ENCODE measurements at regions not wholly inside any gene's neighbourhood (a gene's known extent, or its start where the extent isn't known, plus 50 kb on each side); places are given as distances from the start of the nearest gene placed in this dataset.
"Not testable (repeated sequence)": the region's sequence is repeated elsewhere in the genome, so short reads cannot be mapped to it uniquely, and the experiment has no call there.

DNA sequence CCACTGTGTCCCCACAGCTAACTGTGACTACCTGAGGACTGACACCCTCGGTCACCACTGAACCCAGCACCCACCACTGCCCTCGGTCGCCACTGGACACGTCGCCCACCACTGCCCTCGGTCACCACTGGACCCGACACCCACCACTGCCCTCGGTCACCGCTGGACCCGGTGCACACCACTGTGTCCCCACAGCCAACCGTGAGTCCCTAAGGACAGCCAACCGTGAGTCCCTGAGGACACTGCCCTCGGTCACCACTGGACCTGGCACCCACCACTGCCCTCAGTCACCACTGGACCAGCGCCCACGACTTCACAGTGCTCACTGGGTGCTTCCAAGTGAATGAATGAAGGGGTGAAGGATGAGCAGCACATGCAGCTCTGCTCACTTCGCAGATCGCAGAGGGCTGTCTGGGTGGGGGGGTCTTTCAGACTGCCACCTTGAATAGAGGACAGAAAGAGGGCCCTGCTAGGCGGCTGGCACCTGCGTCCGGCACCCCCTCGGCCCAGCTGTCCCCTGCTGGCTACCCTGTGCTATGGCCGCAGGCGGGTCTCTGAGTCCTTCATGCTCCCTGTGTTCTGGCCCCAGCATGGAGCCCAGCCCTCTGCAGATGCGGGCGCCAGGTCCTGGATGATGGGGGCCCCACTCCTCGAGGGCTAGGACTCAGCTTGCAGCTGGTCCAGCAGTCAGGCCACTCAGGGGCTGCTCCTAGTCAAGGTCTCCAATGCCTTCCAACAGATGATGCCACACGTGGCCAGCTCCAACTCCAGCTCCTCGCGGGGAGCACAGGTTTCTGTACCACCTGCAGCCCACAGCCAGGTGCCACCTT, 51.4 kb upstream of the GPC1 start:
- TF ChIP-seq POLR2A (IDR thresholded peaks at IDR 0.05) (no peak), CTCF (IDR thresholded peaks at IDR 0.05) (no peak)
- Histone ChIP-seq H3K27me3 (no peaks in the 10 kb centered on the region), H3K4me3 (no peak overlapping the region), H3K4me1 (no peaks in the 10 kb centered on the region), H3K27ac (no peak overlapping the region), H3K9me3 (no peaks in the 10 kb centered on the region), H3K36me3 (no peaks in the 10 kb centered on the region)
- DNase-seq = no peak

DNA sequence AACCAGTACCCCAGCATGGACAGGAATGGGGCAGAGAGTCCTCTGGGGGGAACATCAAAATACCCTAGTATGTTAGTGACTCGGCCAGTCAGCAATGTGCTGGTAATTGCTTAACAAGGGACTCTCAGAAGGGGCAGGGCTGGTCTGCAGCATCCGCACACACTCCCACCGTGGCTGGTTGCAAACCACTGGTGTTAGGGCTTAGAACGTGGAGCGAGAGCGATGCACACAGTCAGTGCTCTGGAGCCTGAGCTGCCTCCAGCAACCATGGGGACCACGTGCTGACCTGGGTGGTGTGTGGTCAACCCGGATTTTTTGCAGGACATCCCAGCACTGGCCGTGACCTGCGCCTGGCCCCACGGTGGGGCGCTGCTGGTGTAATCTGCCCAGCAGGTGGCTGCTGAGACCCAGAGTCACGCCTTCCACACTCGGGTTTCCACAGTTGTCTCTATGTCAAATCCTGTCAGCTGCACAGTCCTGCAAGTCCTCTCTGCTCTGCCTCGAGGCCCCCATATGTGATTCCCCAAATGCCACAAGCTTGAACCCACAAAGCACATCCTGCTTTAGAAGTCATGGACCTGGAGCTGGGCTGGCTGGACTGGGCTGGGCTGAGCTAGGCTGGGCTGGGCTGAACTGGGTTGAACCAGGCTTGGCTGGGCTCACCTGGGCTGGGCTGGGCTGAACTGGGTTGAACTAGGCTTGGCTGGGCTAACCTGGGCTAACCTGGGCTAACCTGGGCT, 50.6 kb upstream of the GPC1 start:
- H3K9me3 ChIP-seq = no peaks in the 10 kb centered on the region
- no peak for TF ChIP-seq POLR2A (IDR thresholded peaks at IDR 0.05)
- no peak for DNase-seq

DNA sequence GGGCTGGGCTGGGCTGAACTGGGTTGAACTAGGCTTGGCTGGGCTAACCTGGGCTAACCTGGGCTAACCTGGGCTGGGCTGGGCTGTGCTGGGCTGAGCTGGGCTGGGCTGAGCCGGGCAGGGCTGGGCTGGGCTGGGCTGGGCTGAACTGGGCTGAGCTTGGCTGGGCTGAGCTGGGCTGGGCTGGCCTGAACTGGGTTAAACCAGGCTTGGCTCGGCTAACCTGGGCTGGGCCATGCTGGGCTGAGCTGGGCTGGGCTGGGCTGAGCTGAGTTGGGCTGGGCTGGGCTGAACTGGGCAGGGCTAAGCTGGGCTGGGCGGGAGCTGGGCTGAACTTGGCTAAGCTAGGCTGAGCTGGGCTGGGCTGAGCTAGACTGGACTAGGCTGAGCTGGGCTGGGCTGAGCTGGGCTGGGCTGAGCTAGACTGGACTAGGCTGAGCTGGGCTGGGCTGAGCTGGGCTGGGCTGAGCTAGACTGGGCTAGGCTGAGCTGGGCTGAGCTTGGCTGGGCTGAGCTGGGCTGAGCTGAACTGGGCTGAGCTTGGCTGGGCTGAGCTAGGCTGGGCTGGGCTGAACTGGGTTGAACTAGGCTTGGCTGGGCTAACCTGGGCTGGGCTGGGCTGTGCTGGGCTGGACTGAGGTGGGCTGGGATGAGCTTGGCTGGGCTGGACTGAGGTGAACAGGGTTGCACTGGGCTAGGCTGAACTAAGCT, 49.9 kb upstream of the GPC1 start:
- DNase-seq = peak in 1 of 3 donors; percentile 25
- not testable (repeated sequence) for H3K4me3 ChIP-seq, H3K9me3 ChIP-seq, H3K27me3 ChIP-seq, H3K4me1 ChIP-seq, H3K27ac ChIP-seq, H3K36me3 ChIP-seq

More for the DNA sequence above, 50.6 kb upstream of the GPC1 start:
- Histone ChIP-seq H3K36me3 (no peaks in the 10 kb centered on the region), H3K27ac (no peak overlapping the region), H3K27me3 (no peaks in the 10 kb centered on the region), H3K4me1 (no peaks in the 10 kb centered on the region), H3K4me3 (no peak overlapping the region)

Small RNA genes in the stretch of these regions (small RNA-seq; reads per million reads assigned to genes)
- 0 reads per million in 2 donors for gene RF00012
